GM18868 (cell line): ENCODE measurements at regions not wholly inside any gene's neighbourhood (a gene's known extent, or its start where the extent isn't known, plus 50 kb on each side); places are given as distances from the start of the nearest gene placed in this dataset.

Experiments used
- ATAC-seq: cut with Tn5 transposase; IDR thresholded peaks from one replicate; pipeline ENCODE4 v1.9.1; 2021; ENCODE audit warnings: mild to moderate bottlenecking, moderate library complexity; ENCODE audit not compliant: unreplicated experiment

- ATAC-seq: no peak
Measured at GRCh38 chr4:122203407-122203806, 51.3 kb downstream of the BLTP1 start.

- ATAC-seq: no peak
Measured at GRCh38 chr4:122205687-122206086, 53.6 kb downstream of the BLTP1 start.

DNA sequence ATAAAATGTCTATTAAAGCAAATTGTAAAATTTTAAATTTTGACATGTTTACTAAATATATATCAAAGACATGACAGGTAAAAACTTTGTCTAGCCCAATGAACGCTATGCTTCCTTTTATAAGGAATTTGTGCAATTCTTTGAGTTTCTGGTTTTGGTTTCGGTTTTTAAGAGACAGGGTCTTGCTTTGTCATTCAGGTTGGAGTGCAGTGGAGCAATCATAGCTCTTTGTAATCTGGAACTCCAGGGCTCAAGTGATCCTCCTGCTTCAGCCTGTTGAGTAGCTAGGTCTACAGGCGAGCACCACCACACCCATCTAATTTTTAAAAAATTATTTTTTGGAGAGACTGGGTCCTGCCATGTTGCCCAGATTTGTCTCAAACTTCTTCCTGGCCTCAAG is 60.7 kb downstream of the BLTP1 start:
- peak; percentile 76 for ATAC-seq

DNA sequence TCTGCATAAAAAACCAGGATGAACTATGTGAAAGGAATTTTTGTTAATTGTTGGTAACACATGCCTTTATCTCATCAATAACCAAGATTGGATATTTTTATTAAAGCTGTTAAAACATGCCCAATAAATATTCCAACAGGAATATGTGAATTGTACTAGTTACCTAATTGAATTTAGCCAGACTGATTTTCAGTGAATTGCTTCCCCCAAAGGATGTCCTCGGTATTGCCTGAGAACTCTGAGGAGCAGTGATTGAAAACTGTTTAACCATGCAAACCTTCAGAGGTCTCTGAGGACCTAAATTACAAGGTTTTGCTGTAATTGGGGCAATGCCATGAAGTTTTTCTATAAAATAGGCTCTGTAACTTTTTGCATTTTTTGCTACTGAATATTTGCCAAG is 66.6 kb downstream of the BLTP1 start:
- ATAC-seq: peak; percentile 77

DNA sequence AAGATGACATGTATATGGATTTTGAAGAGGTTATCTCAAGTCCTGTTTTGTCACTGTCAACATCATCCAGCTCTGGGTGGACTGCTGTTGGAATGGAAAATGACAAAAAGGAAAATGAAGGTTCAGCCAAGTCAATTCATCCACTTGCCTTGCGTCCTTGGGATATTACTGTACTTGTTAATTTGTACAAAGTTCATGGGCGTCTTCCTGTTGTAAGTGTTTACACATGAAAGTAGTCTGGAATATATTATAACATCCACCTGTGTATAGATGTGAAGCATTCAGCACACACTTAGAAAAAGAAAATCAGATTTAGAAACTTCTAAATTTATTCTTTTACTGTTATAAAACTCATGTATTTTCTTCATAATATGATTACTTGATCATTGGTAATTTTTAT is 67.2 kb downstream of the BLTP1 start:
- no peak for ATAC-seq

DNA sequence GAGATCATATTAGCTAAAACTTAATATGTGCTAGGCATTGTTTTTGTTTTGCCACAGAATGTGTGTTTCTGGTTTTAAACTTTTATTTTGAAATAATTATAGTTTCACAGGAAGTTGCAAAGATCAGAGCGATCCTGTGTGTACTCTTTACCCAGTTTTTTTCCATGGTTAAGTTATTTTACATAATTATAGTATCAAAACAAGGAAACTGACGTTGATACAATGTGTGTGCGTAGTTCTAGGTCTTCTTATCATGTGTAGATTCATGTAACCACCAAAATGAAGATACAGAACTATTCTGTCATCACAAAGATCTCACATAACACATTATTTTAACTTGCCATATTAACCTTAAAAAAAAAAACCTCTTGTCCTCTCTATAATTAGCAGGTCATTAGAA is 69.2 kb downstream of the BLTP1 start:
- ATAC-seq: no peak

DNA sequence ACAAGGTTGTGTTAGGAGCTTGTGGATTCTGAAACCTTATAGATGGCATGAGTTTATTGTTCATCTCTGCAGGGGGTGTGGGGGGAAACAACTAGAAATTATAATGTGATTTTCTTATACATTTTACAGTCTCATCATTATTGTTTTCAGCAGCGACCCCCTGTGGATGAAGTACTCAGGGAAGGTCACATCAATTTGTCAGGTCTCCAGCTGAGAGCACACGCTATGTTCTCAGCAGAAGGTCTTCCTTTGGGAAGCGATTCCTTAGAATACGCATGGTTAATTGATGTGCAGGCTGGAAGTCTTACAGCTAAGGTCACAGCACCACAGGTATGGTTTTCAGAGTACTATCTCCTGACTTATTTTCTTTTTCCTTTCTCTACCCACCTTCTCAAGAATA is 72.2 kb downstream of the BLTP1 start:
- ATAC-seq: no peak

GRCh38 chr4:122227202-122227601 is 75.1 kb downstream of the BLTP1 start:
- no peak for ATAC-seq

DNA sequence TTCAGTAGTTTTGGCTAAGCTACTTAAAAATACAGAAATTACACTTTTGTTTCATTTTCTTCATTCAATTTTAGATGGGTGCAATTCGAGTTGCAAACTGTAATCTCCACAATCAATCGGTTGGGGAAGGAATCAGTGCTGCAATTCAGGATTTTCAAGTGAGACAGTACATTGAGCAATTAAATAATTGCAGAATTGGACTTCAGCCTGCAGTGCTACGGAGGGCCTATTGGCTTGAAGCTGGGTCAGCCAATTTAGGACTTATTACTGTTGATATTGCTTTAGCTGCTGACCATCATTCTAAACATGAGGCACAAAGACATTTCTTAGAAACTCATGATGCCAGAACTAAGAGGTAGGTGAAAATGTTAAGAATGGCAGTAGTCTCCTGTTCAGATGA is 77.7 kb downstream of the BLTP1 start:
- ATAC-seq: no peak

GRCh38 chr4:122232633-122233032 is 80.5 kb downstream of the BLTP1 start:
- ATAC-seq: no peak

DNA sequence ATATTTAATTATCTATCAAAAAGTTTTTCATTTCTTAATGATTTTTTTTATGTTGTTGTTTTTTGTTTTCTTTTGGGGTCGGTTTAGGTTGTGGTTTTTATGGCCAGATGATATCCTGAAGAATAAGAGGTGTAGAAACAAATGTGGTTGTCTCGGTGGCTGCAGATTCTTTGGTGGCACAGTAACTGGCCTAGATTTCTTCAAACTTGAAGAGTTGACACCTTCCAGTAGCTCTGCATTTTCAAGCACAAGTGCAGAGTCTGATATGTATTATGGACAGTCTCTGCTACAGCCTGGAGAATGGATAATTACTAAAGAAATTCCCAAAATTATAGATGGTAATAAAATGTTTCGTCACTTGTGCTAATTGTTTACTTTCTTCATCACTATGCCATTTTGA is 82.6 kb downstream of the BLTP1 start:
- no peak for ATAC-seq

GRCh38 chr4:122243785-122244184 is 91.7 kb downstream of the BLTP1 start:
- no peak for ATAC-seq

DNA sequence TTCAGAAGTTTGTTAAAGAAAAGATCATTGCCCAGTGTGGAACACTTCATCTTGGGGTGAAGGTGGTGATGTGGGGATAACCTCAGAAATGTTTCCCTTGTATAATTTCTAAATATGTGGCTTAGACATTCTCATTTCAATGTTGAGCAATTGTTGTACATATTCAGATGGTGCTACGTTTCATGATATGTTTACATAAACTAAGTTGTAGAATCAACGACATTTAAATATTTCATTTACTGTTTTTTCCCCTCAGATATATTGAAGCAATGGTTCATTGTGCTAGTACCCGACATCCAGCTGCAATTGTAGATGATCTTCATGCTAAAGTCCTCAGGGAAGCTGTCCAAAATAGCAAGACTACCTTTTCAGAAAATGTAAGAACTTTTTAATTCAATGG is 92.6 kb downstream of the BLTP1 start:
- ATAC-seq: no peak

DNA sequence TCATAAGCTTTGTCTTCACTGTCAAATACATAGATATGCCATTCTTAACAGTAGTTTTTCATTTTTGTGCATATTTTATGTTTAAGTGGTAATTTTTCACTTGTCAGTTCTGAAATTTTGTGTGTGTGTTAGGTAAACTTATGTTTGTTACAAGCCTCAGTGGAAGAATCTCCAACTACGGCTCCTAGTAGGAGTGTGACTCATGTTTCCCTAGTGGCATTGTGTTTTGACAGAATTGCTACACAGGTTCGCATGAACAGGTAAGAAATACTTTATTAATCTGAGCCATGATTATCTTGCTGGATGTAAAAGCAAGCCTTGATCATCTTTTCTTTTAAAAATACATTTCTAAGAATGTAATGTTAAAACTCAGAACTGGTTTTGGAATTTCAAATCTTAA is 94.4 kb downstream of the BLTP1 start:
- ATAC-seq: no peak

GRCh38 chr4:122249357-122249756 is 97.2 kb downstream of the BLTP1 start:
- no peak for ATAC-seq

DNA sequence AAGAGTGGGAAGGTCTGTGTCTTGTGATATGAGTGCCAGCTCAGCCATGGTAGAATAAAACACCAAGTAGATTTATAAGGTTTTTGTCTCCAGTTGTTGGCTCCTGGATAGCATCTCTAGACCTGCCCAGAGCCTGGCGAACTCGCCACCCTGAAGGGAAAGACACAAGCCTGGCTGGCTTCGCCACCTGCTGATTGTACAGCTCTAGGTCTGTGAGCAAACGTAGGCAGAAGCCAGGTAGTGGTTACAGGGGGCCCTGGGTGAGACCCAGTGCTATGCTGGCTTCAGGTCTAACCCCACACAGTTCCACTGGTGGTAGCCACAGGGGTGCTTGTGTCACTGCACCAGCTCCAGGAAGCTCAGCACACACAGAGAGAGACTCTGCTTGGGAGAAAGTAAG is 100.5 kb downstream of the BLTP1 start:
- no peak for ATAC-seq

- ATAC-seq: no peak
Measured at GRCh38 chr4:122259849-122260248, 107.7 kb downstream of the BLTP1 start.

GRCh38 chr4:122276359-122276758 is 102.5 kb upstream of the ADAD1 start:
- ATAC-seq: no peak

- ATAC-seq: no peak
Measured at GRCh38 chr4:122278976-122279375, 99.8 kb upstream of the ADAD1 start.

DNA sequence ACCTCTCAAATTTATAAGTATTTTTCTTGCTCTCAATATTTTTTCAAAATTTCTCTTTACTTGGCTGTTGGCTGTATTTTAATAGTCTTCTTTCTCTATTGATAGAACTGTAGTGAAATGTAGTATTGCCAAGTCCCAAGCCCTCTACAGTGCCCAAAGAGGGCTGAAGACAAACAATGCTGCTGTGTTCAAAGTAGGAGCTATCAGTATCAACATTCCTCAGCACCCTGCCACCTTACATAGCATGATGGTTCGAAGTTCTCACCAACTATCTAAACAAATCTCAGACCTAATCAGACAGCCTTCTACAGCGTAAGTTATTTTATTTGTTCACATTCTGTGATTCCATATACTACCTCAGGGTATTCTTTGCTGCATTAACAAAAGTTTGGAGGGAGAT is 99.1 kb upstream of the ADAD1 start:
- no peak for ATAC-seq

DNA sequence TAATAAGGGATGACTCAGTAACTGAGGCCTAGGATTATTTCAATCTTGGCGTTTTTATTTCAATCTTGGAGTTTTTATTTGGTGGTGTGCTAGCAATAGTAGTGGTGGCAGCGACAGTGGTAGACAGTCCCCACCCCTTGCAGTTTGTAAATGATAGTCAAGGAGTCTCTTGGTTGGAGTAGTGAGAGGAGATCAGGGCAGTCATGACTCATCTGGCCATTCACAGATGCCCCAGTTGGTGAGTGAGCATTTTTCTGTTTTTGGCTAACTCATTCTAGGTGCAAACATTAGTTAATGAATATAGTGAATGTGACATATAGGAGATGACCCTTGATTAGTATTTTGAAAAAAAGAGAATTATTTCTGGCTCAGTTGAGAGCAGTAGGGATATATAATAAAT is 93.5 kb upstream of the ADAD1 start:
- no peak for ATAC-seq

GRCh38 chr4:122293374-122294365 is 85.1 kb upstream of the ADAD1 start:
- no peak for ATAC-seq

DNA sequence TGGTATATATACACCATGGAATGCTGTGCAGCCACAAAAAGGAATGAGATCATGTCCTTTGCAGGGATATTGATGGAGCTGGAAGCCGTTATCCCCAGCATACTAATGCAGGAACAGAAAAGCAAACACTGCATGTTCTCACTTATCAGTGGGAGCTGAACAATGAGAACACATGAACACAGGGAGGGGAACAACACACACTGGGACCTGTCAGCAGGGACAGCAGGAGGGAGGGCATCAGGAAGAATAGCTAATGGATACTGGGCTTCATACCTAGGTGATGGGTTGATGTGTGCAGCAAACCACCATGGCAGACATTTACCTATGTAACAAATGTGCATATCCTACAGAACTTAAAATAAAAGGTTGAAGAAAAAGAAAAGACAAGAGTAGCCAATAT is 81.1 kb upstream of the ADAD1 start:
- ATAC-seq: no peak
